COLO668 (cell line): ENCODE measurements at regions not wholly inside any gene's neighbourhood (a gene's known extent, or its start where the extent isn't known, plus 50 kb on each side); places are given as distances from the start of the nearest gene placed in this dataset.
A peak's percentile ranks its signal among the peaks of the same experiment; 100 is the strongest.

Experiments
- DNase-seq: peaks from one replicate; lab custom pipeline; 2025; ENCODE audit not compliant: unreplicated experiment; lab: John Stamatoyannopoulos, UW

DNA sequence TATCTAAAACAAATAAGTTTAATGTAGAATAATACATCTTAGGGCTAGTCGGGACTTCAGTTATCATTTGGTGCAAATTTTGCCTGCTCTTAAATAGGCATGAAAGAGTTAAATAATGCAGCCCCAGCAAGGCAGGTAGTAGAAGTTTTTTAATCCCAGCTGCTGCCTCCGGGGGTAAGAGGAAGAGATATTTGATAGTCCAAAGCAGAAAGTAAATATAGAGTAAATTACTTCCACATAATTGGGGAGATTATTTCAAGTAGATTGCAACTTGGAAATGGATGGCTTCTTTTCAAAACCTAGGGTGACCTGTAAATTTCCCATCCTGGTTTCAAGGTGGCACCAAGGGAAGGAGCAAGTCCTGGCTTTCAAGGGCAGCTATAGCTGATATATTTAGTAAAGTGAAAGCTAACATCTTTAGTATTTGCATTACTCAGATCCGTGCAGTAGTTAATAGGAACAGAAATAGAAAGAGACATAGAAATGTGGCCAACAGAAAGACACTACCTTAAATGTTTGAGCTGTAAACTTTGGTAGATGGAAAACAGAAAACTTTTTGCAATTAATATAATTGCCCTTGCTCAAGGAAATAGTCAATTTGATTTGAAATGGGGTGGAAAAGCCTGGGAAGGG is 109.1 kb downstream of the LMO4 start:
- DNase-seq, result no peak

GRCh38 chr1:87439821-87440220 is 111.1 kb downstream of the LMO4 start:
- DNase-seq, result no peak

DNA sequence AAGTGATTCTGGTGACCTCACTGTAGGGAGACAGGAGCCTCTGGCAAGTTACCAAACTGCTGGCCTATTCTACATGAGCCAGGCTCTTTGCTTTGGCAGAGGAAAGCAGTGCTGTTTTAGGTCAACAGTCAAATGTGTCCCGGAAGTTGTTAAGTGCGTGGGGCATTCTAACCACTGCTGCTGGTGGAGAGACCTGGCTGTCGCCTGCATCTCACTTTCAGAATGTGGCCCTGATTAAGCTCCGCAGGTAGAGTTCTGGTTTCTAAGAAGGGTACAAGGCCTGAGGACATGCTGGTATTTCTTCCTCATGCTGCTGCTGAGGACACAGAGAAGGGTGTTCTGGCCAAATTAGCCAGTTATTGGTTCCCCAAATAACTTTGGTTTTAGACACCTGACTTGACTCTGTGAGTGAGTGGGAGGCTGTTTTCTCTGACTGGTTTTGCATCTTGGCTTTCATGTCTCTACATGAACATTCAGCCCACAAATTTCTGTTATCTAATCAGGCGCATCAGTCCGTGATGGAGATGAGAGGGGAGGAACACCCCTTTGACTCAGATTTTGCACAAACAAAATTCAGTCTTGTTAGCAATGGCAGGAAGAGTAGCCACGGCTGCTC is 120.8 kb downstream of the LMO4 start:
- DNase-seq, result peak; percentile 34

DNA sequence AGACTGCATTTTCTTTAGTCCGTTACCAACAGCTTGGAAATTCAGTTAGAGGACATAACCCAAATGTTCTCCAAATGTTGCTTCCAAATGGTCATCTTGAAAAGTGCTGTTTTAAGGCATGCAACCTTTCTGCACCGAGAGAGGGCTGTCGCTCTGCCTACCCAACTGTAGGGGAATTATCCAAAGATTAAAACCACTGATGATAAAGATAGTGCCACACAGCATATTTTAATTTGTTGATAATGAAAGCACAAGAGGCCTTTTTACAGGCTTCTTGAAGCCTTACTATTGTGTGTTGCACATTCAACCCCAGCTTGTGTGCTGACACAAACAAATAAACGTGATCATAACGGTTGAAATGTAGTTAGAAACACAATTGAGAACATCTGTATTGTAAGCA is 121.5 kb downstream of the LMO4 start:
- DNase-seq, result no peak

- DNase-seq, result peak; percentile 51
These were observed 122.0 kb downstream of the LMO4 start for GRCh38 chr1:87450615-87451209.

DNA sequence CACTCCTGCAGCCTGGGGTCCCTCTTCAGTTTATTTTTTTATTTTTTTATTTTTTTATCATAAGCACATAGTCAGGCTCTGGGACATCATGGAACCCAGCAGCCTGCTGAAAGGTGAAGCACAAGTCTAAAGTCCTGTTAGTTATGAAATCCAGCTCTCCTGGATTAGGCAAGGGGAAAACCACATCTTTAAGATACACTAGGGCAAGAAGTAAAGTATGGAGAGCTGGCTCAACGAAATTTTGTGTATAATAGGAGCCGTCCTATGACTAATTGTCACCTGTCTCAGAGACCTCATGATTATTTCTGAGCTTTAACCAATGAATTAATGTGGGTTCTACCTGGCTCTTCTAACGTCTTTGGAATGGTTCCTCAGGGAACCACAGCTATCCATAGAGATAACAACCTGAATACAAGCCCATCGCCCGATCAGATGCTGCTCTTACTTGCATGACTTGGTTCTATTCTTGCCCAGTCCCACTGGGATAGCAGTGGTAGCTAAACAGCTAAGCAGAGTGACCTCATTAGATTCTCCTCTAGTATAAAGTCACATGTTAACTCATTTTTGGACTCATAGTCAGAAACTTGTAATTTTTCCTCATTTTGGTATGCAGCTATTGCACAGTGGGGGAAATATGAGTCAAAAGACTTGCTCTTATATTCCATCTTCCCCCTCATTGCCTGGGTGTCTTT is 122.7 kb downstream of the LMO4 start:
- DNase-seq, result no peak

DNA sequence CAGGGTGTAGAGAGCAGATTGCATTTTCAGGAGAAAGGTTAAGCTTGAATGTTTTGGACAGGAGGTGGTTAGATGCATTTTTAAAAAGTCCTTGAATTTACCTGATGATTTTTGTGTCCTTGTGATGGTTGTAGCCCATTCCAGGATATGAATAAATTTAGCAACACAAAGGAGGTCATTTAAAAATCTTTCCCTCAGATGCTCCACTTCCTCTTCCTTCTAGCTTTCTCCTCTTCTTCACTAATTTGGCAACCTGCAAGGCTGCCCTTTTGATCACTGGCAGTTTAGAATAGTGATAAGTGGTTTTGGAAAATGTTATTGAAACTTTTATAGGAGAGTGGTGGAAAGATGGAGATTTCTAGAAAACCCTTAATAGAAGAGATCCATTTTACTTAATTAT is 124.0 kb downstream of the LMO4 start:
- DNase-seq, result no peak

- DNase-seq, result no peak
These were observed 128.7 kb downstream of the LMO4 start for GRCh38 chr1:87457408-87457807.

GRCh38 chr1:87462894-87463293 is 134.2 kb downstream of the LMO4 start:
- DNase-seq, result no peak

- no peak for DNase-seq
These were observed 135.4 kb downstream of the LMO4 start for GRCh38 chr1:87464022-87464490.

DNA sequence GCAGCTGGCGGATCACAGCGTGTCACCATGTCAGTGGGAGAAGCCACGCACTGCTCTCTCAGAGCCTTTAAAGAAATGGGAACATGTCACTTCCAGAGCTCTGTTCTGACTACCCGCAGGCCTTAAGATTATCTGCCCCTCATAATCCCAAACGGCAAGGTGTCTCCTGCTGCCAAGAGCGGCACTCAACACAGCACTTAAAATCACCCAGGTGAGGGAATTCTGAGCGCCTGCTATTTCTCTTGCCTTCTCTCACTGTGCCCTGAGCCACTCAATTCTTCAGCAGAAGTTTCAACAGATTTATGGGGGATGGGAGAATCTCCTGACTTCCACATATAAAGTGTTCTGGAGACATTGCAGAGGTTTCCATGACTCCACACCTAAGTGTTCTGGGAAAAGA is 137.9 kb downstream of the LMO4 start:
- DNase-seq, result no peak

- no peak for DNase-seq
These were observed 144.0 kb downstream of the LMO4 start for GRCh38 chr1:87472716-87473115.

DNA sequence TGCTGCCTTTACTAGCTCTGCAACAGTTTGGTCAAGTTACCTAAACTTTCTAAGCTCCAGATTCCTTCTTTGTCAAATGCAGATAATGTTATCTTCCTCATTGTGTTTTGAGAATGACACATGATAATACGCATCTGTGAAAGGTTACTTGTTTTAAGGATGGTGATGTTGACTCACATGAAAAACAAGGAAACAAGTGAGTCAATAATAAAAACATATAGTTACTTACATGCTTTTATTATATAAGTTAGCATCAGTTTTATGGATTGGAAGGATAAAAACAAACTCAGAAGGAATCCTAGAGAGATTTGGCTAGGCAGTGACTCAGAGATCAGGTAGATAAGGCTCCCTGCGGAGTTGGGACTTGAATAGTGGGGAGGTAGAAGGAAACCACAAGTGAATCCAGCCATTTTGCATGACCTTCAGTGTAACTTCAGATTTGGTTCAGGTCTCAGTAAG is 144.6 kb downstream of the LMO4 start:
- no peak for DNase-seq

- no peak for DNase-seq
These were observed 145.4 kb downstream of the LMO4 start for GRCh38 chr1:87474098-87474497.

GRCh38 chr1:87478231-87478630 is 149.6 kb downstream of the LMO4 start:
- DNase-seq, result no peak

GRCh38 chr1:87495147-87495546 is 166.5 kb downstream of the LMO4 start:
- no peak for DNase-seq

DNA sequence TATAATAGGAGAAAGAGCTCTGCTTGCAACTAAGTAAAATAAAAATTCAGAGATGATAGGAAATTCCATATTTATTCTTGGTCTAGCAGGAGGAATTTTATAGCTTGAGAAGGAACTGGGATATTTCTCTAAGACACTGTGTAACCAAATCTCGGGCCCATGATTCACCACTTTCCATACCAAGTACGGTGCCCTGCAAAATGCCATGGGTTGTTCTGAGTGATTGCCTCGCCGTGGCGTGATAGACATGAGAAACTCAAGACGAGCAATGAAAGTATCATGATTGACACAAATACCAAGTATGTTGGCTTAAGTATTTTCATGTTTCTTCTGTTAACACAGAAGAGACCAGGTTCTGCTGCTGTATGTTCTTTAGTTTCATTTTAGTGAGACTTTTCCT is 167.2 kb downstream of the LMO4 start:
- DNase-seq, result no peak

DNA sequence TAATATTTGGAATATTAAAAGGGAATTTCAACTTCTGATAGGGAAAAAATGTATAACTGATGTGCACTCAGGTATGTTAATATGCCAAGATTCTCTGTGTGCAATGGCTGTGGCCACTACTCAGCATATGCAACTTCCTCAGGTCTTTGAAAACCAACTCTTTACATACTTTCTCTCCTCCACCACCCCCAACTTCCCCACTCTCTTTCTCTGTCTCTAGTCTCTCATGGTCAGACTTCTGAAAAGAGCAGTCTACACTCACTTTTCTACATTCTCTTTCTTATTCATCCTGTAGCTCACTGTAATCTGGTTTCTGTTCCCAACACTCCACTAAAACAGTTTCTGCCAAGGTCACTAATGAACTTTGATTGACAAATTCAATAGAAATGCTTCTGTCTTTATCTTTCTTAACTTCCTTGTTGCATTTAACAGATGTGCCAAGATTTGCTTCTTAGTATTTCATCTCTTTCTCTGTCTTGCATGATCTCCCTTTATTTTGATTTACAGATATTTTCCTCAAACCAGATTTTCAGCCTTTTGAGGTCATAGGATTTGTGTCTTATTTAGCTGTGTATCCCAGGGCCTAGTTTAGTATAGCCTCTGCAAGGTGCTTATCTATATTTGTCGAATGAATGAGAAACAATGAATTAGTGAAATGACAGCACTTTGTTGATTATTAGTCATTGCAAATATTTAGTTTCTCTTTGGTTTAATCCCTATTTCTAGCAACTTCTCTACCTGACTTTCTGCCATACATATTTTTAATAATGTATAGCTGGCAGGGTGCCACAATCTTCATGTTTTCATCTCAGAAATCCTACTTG is 168.9 kb downstream of the LMO4 start:
- DNase-seq, result no peak

GRCh38 chr1:87501738-87502137 is 173.1 kb downstream of the LMO4 start:
- no peak for DNase-seq

- no peak for DNase-seq
These were observed 176.8 kb downstream of the LMO4 start for GRCh38 chr1:87505391-87505983.

- DNase-seq, result no peak
These were observed 177.5 kb downstream of the LMO4 start for GRCh38 chr1:87506147-87506546.
